Amygdala (tissue), 56 donors: ENCODE measurements at regions not wholly inside any gene's neighbourhood (a gene's known extent, or its start where the extent isn't known, plus 50 kb on each side); places are given as distances from the start of the nearest gene placed in this dataset.

ENCODE experiments used
- DNase-seq, 56 donors: peaks; one replicate each; lab custom pipeline; 2025; lab: John Stamatoyannopoulos, UW

DNA sequence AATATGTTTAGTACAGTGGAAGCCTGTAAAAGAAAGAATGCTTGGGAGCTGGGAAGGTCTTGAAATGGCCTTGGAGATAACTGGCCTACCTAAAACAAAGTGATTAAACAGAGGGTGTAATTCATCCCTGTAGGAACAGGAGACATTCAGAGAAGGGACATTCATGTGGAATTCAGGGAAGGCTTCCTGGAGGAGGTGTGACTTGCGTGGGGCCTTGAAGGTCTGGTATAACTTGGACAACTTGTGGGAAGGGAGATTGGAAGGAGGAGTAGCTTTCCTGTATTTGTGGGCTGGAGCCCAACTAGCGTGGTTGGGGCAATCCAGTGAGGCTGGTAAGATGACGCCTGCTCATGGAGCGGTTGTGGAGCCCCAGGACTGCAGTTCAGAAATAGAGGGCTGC, 156.4 kb downstream of the AACS start:
- no peak for DNase-seq

DNA sequence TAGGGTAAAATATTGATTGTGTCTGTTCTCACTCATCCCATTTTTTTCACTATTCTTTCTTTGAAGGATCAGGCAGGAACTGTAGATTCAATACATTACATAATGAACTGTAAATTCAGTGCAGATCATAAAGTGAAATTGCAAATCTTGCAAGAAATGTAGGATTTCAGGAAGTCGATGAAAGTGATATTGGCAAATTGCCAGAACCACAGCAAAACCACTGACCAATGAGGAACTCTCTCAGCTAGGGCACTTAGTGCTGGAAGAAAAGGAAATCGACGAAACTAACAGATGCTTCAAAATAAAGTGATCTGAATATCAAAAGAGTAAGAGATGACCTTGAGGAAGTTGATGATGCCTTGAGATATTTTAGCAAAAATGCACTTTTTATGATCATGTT, 157.6 kb downstream of the AACS start:
- DNase-seq = no peak

DNA sequence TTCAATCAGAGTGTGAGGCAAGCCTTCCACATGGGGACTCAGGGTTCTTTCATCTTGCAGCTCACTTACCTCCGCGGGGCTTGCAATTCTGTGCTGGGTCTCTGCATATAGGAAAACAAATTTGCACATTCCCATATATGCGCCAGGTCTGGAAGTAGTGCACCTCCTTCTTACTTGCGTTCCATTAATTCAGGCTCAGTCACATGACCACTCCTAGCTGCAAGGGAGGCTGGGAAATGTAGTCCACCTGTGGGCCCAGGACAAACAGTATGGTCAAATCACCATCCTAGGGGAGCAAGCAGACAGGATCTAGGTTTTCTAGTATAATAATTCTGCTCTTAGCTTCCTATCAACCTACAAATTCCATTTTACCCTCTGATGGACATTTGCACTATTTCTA, 160.4 kb downstream of the AACS start:
- no peak for DNase-seq

DNA sequence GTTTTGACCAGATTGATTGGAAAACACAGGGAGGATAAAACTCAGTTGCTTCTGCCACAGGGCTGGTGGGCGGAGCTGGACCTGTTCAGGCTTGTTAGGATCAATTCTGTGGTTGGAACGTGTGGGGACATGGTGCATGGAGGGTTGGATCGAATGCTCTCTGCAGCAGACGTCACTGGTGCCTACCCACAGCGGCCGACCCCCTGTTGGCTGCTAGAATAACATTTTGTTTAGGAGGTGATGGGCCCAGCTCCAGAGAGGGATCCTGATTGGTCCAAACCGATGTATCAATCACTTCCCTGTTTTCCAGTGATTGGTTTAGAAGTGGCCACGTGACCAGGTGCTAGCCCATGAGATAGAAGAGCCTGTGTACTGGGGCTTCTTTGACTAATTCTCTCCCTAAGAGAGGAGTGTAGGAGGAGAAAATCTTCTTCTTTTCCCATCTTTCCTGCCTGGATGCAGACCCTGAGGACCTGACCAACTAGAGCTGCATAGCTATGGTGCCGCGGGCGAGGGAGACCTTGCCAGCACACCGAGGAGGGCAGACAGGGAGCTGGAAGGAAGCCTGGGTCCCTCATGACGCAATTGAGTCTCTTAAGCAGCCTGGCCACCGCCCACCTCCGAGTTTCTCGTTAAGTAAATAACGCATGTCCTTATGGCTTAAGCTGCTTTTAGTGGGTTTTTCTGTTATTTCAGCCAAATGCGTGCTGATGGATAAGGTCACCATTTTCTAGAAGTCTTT, 163.5 kb downstream of the AACS start:
- DNase-seq = peak in 15 of 56 donors; percentile 6 to 48 (median 24)

DNA sequence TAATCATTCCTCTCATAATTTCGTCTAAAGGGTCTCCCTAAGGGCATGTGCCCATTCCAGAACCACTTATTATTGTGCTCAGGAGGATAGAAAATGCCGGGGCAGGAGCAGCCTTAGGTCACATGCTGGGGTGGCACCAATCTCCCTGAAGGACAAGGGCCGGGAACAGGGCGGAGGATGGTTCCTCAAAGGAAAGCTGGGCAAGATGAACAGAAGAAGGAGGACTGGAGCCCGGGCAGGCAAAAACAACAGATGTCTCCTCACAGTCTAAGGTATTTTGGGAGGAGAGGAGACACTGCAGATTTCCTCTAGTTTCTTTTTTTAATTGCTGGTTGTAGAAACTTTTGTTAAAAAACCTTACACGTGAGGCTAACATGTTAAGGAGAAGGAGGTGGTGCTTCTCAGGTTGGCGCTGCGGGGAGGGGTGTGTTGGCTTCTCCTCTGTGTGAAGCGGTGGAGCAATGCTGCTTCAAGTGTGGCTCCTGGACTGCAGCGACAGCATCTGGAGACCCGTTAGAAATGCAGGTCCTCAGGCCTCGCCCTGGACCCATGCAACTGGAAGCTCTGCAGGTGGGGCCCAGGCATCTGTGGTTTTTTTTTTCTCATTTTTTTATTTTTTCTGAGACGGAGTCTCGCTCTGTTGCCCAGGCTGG, 164.8 kb downstream of the AACS start:
- DNase-seq = peak in 1 of 56 donors; percentile 7

DNA sequence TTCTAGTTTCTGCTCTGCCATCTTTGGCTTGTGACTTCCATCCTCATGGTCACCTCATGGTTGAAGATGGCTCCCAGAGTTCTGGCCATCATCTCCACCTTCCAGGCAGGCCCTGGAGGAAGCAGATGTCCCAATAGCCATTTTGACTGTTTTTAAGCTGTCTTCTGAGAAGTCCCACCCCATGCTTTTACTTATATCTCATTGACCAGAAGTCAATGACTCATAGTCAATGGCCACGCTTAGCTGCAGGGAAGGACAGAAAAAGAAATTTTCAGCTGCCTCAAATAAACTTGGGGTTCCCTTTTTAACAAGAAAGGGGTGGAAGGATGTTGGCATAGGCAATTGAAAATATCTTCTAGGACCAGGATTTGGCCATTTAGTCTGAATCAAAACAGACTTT, 168.1 kb downstream of the AACS start:
- no peak for DNase-seq

DNA sequence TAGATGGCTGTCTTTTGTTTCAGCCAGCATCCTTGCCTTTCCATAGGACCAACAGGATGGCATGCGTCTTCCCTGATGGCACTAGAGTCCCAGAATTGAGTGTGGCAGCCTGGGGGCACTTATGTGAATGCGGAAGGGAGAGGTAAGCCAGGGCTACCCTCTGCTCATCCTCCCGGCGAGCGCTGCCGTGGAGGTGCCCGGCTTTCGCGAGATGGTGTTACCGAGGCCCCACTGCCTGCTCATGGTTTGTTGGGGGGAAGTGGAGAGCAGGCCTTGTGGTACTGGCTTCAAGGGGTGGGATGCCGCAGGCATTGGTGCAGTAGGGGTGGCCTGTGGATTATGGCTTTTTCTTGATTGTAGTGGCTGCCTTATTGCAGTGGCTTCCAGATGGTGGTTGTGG, 174.3 kb downstream of the AACS start:
- no peak for DNase-seq

DNA sequence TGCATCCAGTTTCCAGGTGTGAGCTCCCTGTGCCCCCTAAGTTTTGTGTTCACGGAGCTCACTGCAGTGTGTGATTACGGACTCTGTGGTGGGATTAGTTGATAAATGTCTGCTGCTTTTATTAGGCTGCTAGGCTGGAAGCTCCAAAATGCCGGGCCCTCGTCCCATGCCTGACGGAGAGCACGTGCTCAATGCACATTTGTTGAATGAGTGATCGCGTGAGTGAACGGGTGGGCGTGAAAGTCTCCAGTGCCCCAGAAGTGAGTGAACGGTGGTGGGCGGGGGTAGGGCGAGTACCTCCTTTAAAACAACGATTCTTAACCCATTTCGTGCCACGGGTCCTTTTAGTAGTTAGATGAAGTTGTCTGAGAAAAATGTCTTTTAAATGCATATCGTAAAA, 175.5 kb downstream of the AACS start:
- DNase-seq = no peak

DNA sequence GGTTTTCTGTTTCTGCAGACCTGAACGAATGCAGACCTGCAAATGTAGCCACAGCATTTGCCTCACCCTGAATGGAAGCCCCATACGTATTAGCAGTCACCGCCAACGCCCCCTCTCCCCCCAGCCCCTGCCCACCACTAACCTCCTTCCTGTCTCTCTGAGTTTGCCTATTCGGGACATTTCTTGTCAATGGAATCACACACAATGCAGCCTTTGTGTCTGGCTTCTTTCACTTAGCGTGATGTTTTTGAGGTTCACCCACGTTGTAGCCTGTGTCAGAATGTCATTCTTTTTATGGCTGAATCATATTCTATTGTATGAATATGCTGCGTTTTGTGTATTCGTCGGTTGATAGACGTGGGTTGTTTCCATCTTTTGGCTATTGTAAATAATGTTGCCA, 178.6 kb downstream of the AACS start:
- no peak for DNase-seq

DNA sequence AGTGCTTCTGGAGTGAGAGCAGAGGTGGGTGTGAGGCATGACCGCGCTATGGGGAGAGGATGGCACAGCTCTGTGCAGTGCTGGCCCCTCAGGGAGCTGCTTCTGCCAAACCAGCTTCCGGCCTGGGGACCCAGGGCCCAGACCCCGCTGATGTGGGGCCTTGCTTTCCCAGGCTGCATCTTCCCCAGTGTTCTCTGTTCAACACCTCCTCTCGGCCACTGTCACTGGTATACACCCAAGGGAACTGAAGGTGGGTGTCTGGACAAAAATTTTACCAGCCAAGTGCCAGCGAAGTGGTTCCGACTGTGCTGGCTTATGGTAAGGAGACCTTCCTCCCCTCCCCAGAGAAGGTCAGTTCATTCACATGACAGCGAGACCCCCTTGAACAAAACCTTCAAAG, 179.1 kb downstream of the AACS start:
- DNase-seq = no peak

DNA sequence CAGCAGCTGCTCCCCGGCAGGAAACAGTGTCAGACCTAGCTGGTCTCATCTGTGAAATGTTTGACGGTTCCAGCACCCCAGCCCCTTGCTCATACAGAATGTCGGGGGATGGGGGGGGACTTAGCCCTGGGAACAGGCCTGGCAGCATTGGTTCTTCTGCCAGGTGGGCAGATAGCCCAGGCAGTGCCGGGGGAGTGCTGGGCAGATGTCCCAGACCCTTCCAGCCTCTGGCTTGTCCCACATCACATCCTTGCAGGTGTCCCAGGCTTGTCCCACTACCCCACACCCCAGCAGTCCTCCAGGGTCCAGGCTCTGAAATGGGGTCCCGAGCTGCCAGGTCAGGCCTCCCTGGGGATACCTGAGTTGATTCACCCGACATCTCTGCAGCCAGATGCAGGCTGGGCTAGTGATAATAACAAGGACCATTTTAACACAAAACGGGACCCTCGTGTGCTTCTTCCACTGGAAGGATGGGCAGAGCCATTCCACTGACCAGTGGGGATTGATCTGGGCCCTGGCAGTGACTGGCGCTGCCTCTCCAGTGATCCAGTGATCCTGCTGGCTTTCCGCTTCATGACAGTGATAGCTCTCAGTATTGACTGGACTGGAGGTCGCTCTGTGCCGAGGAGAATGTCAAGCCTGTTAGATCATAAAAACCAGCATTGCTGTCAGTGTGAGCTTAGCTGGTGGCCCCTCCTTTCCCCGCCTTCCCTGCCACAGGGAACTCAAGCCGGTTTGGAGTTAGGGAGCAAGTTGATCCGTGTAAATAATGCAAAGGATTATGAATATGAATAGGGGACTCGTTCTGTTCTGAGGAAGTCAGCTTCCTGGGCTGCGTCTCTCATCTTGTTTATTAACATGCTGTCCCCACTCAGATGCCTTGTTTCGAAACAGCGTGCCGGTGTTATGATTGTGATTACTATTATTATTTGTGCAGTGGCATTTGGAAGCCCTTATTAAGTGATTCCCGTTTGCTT, 180.6 kb downstream of the AACS start:
- peak in 33 of 56 donors; percentile 7 to 60 (median 23) for DNase-seq

DNA sequence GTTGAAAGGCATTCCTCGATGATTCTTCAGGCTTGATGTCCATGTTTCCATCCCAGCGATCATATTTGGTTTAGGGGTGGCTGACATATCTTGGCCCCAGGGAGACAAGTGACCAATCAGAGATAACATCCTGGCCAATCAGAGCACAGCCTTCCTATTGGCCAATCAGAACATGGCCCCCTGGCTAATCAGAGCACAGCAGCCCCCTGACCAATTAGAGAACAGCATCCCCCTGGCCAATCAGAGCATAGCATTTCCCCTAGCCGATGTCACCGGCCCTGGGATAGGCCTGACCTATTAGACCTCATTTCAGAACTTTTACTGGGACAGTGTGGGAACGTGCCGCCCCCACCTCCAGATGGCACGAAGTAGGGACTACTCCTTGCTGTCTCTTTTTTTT, 182.2 kb downstream of the AACS start:
- peak in 1 of 56 donors; percentile 18 for DNase-seq

DNA sequence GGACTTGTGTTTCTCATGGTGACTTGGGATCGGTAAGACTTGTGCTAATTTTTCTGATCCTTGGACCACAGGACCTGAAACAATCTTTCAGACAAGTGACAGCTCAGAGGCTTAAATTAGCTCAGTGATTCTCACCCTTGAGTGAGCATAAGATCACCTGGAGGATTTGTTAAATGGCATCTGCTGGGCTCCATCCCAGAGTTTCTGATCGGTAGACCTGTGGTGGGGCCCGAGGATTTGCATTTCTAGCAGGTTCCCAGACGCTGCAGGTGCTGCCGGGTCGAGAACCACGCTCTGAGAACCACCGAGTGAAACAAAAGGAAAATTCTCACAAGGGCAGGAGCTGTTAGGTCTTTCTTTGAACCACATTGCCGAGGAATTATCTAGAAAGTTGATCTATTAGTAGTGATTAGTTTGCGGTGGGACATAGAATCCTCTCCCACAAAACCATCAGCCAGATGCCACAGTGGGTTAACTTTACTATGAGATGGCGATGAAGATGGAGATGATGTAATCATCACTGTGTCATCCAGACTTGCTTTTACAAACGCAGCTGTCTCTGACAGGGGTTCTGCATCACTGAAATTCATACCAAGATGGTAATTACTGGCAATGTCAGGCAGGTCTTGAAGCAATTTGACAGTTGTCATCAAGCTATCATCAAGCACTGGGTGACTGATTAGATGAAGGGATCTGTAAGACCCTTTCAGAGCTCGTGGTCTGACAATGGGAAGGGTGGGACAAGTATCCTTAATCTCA, 184.0 kb downstream of the AACS start:
- no peak for DNase-seq

DNA sequence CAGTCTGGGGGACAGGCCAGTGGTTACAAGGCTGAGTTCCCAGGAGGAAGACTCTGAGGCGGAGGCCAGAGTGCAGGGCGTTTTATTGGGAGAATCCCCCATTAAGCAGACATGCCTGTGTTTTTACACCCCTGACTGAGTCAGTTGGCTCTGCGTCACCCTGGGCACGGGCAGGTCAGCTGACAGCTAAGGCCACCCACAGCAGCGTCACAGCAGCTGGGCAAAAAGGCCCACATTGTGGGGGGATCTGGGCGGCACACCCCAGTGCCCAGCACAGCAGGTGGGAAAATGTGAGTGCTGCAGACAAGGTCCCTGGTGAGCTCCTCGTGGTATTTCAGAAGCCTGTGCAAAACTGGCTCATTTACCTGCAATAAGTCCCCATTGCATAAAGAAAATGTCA, 184.7 kb downstream of the AACS start:
- no peak for DNase-seq

DNA sequence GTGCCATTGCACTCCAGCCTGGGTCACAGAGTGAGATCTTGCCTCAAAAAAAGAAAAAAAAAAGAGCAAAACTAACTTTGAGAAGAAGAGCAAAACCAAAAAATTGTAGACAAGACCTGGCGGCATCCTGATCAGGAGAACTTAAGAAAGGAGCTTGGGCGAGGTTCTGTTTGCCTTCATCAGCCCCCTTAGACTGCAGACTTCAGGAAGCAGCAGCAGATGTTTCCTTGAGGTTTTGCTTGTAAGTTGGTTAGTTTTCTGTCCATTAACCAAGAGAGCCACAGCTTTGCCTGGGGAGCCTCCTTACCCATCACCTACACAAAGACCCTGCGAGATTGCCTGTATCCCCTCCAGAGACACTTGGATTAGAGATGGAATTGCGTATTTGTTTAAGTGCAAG, 189.0 kb downstream of the AACS start:
- DNase-seq = no peak

DNA sequence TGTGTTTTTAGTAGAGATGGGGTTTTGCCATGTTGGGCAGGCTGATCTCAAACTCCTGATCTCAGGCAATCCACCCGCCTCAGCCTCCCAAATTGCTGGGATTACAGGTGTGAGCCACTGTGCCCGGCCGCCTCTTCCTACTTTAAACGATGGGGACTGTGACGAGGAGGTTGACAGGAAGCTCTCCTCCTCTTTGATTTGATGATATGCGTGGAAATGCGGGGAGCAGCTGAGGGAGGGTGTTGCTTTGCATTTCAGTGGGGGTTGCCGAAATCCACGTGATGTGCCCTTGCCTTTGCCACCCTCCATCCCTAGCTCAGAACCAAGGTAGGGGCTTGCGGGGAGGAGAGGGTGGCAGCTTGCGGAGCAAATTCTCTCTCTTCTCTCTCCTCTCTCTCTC, 189.6 kb downstream of the AACS start:
- no peak for DNase-seq

DNA sequence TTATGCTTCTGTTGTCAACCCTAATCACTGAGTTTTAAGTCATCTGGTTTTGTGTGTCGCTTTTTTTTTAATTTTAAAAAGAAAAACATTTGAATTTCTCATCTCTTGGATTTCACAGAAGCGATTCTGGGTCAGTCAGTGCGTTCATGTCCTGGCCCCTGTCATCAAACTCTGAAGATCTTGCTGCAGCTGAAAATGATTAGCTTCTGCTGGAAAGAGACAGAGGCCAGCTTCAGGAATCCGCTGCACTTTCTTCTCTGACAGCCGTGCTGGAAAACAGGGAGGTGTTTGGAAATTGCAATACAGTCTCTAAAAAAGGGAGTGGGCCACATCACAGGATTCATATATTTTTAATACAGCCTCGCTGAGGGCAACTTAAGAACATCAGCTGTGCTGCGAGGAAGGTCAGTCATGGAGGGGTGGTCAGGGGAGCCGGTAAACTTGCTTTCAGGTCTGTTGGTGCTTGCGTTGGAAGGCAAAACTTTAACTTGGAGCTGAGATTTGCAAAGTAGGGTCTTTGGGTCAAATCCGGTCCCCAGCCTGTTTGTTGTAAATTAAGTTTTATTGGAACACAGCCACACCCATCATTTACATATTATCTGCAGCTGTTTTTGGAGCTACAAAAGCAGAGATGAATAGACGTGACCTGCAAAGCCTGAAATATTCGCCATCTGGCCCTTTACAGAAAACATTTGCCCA, 190.8 kb downstream of the AACS start:
- DNase-seq = no peak

DNA sequence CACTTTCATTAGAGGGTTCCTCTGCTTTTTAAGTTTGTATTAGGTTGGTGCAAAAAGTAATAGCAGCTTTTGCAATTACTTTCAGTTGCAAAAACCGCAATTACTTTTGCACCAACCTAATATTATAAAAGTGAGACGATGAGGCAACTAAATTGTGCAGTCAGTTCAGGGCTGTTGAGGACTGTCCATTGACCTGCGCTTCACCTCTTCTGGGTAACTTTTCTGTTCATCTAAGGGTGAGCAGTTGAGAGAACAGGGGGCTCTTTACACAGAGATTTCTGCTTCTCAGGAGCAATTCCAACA, 191.3 kb downstream of the AACS start:
- no peak for DNase-seq

DNA sequence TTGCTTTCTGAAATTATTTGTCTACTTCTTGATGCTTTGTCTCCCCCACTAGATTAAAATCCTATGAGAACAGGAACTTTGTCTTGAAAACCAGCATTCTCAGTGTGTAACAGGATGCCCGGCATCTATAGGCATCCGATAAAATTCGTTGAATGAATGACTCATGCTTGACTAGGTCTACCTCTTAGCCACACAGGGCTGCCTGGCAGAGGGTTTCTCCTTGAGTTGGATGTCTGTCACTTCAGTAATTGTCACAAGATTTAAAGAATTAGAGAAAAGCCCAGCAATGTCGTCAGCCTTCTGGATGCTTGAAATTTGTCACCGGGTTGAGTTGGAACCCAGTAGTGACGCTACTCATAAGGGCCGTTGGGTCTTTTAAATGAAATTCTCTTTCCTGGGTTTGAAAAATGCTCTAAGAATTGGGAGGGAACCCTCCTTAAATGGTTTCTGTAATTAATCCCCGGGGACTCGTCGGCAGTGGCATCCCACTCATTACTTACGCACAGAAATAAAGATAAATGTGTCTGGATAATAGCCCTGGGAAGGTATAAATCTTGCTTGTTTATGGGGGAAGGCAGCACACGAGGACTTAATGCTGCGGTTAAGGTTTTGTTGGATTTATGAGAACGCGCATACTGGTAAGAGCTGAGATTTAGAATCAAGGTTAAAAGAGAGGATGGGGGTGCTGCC, 194.1 kb downstream of the AACS start:
- DNase-seq = no peak
